Left renal pelvis (tissue), 4 donors: ENCODE measurements at regions not wholly inside any gene's neighbourhood (a gene's known extent, or its start where the extent isn't known, plus 50 kb on each side); places are given as distances from the start of the nearest gene placed in this dataset.

Experiments used
- DNase-seq, 4 donors: peaks; one replicate each; pipeline ENCODE4 v3.0.0-alpha.2; 2013; ENCODE audit warnings: low read depth in 4 of 4, low spot score in 3 of 4

DNA sequence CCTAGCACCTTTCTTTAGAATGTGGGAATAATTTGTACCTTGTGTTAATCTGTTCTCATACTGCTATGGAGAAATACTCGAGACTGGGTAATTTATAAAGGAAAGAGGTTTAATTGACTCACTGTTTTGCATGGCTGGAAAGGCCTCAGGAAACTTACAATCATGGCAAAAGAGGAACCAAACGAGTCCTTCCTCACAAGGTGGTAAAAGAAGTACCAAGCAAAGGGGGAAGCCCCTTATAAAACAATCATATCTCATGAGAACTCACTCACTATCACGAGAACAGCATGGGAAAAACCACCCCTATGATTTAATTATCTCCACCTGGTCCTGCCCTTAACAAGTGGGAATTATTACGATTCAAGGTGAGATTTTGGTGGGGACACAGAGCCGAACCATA lies 127.1 kb upstream of the ANO3 start:
- DNase-seq, result no peak

DNA sequence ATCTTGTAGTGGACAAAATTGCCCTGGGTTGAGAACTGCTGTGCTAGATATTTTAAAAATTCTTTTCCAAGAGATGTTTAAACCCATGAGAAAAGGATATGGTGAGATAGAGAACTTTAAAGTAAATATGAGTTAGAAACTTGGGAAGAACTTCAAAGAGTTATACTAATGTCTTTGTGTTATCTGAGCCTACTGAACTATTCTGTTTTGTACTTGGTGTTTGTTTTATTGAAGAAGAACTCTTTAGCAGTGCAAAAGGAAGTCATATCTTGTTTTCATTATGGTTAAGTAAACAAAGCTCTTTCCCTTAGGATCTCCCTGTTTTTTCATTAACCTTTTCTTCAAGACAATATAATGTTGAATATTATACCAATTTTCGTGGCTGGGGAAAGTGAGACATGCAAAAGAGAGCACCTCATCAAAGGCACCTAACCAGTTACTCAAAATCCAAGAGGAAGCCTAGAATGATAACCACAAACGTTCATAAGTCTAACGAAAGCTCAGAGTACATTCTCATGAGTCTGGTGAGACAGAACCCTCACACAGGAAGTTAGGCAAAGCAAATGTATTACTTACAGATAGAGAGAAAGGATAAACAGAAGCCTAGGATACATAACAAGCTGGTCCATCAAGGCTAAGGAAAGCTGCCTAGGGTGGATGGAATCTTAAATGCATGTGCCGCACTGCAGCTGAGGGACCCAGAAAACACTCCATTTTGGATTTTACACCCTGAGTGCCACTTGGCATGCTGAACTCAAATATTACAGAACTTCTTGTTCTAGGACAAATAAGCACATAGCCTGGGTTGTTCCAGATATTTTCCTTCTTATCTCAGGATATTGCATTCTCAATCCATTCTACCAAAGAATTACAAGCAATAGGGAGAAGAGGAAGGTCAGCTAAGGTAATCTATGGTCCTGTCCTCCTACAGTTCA lies 112.5 kb upstream of the ANO3 start:
- no peak for DNase-seq

DNA sequence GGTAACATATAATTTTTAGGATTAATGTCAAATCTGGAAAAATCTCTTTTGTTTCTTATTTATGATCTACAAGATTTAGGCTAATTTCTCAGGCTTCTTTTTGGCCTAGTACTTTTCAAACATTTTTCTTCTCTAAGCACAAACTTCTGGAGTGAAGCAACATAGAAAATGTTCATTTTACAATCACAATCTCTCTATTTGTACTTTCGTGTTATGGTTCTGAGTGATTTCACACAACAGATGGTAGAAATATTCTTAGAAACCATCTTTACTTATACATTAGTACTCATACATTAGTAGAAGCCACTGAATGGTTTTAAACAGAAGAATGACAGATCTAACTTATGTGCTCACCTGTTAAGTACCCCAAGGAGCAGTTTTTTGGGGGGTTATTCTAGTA lies 106.3 kb upstream of the ANO3 start:
- no peak for DNase-seq

DNA sequence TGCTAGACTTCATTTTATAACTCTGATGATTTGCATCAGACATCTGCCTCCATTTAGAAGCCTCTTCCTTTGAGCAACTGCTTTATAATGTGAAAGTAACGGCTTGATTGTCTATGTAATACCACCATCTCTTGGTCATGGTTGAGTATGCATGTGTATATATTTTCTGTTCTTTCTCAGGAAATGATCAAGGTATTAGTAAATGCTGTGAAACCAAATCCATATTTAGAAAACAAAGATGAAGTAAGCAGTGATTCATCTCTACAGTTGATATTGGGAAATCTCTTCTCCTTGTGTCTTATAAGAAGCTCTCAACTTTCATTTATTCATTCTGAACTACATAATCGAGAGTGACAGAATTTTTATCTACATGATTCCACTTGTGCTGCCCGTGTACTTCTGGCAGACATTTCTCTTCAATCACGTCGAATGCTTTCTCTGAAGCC lies 104.6 kb upstream of the ANO3 start:
- no peak for DNase-seq

DNA sequence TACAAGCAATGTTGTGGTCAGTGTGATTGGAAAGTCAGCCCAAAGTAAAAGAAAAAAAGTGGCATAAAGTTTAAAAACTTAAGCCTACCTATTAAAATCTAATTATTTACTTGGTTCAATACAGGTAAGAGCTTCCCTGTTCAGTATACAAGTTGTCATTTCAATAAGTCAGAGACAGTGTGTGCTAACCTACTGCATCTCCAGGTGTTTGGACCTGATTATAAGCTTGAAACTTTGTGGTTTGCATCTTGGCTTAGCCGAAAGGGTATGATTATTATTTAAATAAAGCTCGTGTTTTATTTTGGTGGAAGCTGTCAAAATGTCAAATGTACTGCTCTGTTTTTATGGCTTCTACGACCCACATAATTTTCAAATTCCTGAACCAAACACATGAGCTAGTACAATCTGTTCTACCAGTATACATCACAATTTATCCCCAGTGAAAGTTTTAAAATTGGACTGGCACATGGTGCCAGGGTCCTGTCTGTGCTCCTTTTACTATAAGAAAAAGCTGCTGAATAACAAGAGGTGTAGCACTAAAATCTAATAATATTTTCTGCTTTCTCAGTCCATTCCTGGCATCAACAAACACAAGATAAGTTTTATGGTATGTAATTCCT lies 103.9 kb upstream of the ANO3 start:
- DNase-seq, result no peak

DNA sequence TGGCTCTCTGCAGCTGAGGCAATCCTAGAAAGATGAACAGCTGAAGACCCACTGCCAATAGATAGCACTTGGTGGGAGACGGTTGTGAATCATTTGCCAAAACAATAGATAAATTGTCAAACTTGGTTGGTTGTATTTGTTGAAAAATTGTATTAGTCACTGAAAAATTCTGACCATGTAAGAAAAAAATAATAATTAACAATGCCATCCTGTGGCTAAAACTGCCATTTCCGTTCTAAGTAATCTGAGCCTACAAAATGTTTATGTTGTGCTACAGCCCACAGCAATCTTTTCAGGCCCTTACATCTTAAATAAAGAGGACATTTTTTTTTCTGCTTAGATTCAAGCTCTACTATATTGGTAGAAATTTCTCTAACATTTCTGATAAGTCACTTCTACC lies 103.2 kb upstream of the ANO3 start:
- DNase-seq, result no peak

DNA sequence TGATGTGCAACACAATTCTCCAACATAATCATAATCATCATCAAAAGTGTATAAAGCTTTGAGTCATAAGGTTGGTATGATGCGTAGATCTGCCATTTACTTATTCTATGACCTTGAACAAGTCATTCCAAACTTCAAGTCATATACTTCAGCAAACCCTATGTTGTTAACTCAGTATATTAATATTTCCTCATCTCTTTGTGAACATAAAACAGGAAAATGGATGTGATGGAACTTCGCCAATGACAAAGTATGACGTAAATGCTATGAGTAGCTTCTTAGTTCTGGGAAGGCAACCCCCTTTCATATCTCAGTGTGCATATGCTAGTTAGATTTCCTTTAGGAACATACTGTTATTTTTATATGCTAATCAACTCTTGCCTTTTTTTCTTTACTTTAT lies 102.7 kb upstream of the ANO3 start:
- no peak for DNase-seq

DNA sequence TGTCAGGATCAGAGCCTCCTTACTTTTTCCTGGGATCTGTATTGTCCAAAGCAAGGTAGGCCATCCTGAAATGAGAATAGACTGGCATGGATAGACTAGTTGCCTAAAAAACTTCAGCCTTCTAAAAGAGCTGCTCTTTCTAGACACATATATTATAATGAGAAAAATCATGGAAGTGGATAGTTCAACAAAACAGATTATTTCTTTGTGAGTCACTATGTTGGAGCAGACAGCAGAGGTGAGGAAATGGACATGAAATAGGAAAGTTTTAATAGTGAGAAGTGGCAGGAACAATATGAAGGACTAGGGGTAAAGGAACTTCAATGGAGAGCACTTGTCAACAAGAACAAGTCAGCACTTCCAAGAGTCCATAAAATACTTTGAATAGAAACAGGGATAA lies 101.9 kb upstream of the ANO3 start:
- no peak for DNase-seq

DNA sequence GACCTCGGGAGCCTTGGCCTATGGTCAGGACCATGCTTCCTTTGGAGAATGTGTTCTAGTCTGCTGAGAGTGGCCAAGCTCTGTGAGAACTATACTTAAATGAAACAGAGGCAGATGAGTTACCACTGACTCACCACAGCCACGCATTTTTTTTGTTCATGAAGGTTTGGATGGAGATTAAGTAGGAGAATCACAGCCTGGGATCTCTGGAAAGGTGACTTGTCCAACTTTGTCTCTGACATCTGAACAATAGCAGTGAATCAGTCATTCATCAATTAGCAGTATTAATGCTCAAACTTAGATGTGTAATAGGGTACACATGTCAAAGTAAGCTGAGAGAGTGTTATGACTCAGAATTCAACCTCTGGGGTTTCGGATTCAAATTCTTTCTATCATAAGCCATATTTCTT lies 100.7 kb upstream of the ANO3 start:
- no peak for DNase-seq

DNA sequence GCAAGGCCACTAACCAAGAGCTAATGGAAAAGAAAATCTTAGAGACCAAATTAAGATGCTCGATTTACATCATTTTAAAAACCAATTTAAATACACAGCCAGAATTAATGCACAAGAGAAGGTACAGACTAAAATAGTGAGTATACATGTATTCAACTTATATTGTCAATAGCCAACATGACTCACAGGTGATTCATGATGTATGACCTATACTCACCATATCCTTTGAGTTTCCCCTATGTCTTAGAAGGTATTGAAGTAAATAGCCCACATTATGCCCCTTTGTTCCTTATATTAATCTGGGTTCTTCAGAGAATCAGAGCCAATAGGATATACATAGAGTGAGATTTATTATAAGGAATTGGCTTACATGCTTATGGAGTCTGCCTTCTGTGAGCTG lies 97.5 kb upstream of the ANO3 start:
- DNase-seq, result no peak

DNA sequence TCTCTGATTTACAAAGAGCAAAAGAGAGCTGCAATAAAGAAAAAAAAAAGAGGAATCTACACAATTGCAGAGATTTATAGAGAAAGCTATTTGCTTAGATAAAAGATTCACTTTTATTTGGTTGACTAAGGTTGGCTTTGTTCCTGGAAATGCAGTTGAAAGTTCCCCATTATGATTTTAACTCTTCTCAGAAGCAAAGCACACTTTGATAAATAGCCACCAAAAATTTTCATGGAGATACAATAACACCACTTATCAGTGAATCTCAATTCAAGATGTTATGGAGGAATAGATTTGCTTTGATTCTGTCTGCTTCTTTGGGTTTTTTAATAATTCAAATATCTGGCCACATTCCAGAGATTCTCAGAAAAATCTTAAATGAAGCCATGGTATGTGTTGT lies 88.5 kb upstream of the ANO3 start:
- DNase-seq, result no peak

DNA sequence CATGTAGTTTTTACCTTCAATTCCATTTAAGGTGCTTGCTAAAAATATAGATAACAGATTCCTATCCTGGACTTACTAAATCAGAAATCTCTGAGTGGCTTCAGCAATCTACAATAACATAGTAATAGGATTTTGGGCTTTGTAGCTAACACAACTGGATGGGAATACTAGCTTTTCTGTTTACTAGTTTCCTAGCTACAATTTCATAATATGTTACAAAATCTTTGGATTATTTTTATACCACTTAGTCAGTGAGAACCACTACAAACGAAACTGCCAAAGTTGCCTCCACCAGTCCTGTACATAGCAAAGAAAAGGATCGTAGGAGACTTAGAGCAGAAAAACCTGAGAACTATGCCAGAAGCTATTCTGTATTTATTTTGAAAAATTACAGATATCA lies 87.7 kb upstream of the ANO3 start:
- no peak for DNase-seq

DNA sequence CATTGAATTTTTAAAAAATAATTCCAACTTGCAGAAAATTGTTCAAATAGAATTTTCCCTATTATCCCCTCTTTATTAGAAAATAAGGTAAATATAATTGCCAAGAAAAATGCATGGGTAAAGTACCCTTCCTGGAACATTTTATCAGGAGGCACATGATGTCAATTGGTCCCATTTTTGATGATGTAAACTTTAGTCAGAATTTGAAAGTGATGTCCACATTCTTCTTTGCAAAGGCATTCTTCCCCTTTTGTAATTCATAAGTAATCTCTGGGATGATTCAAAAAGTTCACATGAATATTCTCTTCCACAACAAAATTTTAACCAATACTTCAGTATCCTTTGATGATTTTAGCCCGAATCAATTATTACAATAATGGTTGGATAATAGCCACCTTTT lies 86.9 kb upstream of the ANO3 start:
- no peak for DNase-seq

DNA sequence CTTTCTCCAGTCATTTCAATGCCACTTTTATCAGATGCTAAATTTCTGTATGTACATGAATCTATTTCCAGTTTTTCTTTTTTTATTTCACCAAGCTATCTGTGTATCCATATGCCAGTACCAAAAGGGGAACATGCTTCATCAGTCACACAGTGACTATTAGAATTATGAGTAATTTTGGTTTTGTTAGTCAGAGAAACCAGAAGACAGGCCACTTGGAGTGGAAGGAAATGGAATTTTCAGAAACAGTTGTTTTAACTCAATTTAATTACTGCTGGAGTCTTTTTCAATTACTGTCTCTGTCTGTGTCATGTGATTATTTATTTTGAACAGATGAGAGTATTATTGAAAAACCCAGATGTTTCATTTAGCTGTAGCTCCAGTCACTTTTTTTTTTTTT lies 84.6 kb upstream of the ANO3 start:
- no peak for DNase-seq

DNA sequence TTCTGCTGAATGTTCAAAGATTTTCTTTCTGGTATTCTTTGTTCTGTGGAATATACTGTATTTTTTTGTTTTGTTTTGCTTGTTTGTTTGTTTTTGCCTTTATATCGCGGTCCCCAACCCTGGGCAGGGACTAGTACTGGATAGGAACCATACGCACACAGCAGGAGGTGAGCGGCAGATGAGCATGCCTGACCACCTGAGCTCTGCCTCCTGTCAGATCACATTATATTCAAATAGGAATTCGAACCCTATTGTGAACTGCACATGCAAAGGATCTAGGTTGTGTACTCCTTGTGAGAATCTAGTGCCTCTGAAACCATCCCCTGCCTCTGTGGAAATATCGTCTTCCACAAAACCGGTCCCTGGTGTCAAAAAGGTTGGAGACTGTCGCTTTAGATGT lies 83.3 kb upstream of the ANO3 start:
- no peak for DNase-seq

DNA sequence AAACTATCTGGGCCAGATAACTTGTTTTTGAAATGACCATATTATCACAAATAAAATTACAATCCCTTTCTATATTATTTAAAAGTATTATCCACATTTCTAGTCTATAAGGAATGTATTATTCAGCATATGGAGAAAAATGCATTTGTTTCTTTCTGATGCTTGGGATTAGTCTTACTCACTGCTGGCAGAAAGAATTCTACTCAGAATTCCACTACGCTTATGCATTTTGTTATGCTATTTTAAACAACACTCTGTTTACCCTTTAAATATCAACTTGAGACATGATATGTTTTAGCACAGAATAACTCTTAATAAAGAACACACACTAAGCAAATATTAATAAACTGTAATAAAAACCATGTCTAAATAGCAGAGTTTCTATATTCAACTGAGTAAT lies 77.6 kb upstream of the ANO3 start:
- no peak for DNase-seq

DNA sequence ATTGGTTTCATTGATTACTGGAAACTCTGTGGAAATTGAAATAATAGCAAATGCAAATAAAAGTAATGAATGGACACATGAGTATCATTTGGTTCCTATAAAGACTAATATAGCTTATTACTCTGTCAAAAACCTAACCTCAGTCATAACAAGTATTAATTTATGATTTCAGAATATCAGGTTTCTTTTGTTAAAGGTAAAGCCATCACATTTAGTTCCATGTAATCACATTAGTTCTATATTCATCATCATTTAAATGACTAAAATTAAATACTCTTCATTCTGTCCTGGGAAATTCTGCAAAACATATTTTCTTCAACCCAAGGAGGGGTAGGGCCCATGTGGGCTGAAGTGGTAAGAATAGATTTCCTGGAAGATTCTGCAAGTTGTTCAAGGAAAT lies 68.2 kb upstream of the ANO3 start:
- no peak for DNase-seq

DNA sequence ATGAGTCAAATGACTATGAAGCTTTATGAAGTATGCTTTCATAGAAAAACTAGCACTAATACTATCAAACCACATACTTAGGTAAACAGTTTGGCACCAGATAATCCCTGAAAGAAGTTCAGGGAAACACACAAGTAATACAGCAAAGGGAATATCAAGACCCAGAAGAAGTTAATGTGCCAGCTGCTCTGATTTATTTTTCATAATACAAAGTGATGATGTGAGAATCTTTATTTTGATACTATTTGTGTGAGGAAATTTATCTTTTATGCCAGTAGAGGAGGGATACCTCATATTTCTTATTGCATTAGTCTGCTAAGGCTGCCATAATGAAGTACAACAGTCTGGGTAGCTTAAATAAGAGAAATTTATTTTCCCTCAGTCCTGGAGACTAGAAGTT lies 67.7 kb upstream of the ANO3 start:
- DNase-seq, result no peak

DNA sequence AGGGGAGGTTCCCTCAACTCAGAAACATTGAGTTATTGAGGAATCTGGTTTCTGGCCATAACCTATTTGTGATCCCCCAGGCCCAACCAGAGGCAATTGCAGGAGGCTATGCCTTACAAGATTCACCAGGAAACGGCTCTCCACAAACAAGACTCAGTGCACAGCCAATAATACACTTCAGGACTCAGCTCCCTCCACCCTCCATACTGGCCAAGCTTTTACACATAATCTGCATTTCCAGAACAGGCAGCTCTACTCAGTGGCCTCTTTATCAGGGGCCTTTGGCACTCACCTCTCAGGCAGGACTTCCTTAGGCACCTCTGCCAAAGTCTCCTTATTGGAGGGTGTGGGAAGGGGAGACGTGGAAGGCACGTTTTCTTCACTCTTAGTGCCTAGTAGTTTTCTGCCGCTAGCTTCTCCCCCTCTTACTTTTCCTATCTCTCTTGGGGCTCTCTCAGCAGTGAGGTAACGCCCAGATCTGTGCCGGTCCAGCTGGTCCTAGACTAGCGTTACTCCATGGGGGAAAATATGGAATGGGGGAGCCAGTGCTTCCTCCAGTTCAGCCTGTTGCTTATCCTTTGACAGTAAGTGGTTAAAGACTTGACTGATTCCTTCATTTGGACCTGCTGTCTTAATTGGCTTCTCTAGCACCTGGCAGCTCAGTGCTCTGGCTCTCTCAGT lies 62.8 kb upstream of the ANO3 start:
- DNase-seq, result no peak

DNA sequence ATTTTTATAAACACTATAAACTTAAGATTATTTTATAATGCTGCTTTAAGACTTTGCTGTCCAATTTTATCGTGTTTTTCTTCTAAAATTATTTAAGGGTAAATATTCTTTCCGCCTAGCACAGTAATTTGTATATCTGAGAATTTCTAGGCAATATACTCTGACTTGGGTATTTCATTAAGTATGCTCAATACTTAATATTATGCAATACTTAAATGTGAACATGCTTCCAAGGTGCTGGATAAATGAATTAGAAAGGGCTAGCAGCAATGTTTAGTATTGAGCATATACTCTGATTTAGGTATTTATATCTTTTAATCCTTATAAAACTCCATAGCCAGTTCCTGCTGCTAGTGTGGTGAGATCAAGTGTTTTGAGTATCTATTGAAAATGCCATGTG lies 60.3 kb upstream of the ANO3 start:
- DNase-seq, result no peak

DNA sequence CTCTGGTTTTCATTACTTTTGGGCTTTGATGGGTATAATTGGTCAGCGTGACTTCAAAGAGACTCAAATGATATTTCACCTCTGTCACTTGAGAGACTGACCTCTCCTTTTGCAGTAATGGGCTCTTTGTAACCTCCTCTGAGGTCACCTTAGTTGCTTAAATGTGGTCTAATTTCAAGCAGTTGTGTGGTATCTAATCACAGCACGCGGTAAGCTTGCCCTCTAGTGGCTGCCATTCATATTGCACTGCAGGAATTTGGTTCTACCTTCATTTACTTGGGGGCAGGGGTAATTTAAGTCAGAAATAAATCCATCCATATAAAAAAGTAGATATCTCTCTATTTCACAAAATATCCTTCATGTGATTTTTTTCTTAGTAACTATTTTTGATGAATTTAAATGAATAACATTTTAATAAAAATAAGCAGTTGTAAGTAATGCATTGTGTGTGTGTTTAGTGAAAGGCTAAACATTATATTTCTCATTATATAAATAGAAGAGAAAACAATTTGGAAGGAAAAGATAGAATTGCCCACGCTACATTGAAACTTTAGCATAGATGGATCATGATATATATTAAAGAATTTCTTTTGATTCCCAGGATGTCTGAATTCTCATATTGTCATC lies 55.0 kb upstream of the ANO3 start:
- peak in 3 of 4 donors; percentile 24 to 40 (median 35) for DNase-seq
